Fibroblast of villous mesenchyme (primary cell): ENCODE measurements at regions not wholly inside any gene's neighbourhood (a gene's known extent, or its start where the extent isn't known, plus 50 kb on each side); places are given as distances from the start of the nearest gene placed in this dataset.

Experiments
- DNase-seq: peaks from one replicate; pipeline ENCODE4 v3.0.0-alpha.2; 2010; ENCODE audit warnings: low read depth
- H3K4me3 ChIP-seq: 2 replicates; pipeline ENCODE4 v1.5.1; 2011; ENCODE audit warnings: low read depth, mild to moderate bottlenecking, low read length
- CTCF ChIP-seq: IDR thresholded peaks from 2 replicates; pipeline ENCODE4 v1.5.1; 2012; ENCODE audit warnings: low read depth, mild to moderate bottlenecking, low read length; ENCODE audit not compliant: insufficient read depth

GRCh38 chr5:106727071-106727470, 943.7 kb downstream of the EFNA5 start:
- no peak overlapping the region for H3K4me3 ChIP-seq
- TF ChIP-seq CTCF: no peak
- DNase-seq: no peak

GRCh38 chr5:106720367-106720766, 950.4 kb downstream of the EFNA5 start:
- no peak for TF ChIP-seq CTCF
- no peak overlapping the region for H3K4me3 ChIP-seq
- DNase-seq: no peak

- no peak overlapping the region for H3K4me3 ChIP-seq
- no peak for TF ChIP-seq CTCF
- no peak for DNase-seq
Observed at GRCh38 chr5:106699796-106700195, 970.9 kb downstream of the EFNA5 start.

GRCh38 chr5:106699198-106699597, 971.5 kb downstream of the EFNA5 start:
- TF ChIP-seq CTCF: no peak
- no peak for DNase-seq
- no peak overlapping the region for H3K4me3 ChIP-seq

GRCh38 chr5:106698169-106698568, 972.6 kb downstream of the EFNA5 start:
- no peak overlapping the region for H3K4me3 ChIP-seq
- no peak for DNase-seq
- no peak for TF ChIP-seq CTCF

- no peak for TF ChIP-seq CTCF
- H3K4me3 ChIP-seq: no peak overlapping the region
- DNase-seq: no peak
Observed at GRCh38 chr5:106691701-106692100, 979.0 kb downstream of the EFNA5 start.

- H3K4me3 ChIP-seq: no peak overlapping the region
- no peak for DNase-seq
- no peak for TF ChIP-seq CTCF
Observed at GRCh38 chr5:106690585-106690984, 980.2 kb downstream of the EFNA5 start.
